Natural killer cell (primary cell): ENCODE measurements at regions not wholly inside any gene's neighbourhood (a gene's known extent, or its start where the extent isn't known, plus 50 kb on each side); places are given as distances from the start of the nearest gene placed in this dataset.

Experiments used
- ATAC-seq, 3 donors: fragments of 150-1000 bp in 2 of 3; fragments of 200-7000 bp in 1 of 3; cut with Tn5 transposase; 1 replicate in 1 of 3; 2 replicates in 2 of 3; pipeline ENCODE4 v1.10.0; 2021; ENCODE audit warnings: mild to moderate bottlenecking in 2 of 3, moderate library complexity in 2 of 3
- DNase-seq, 2 donors: peaks; one replicate each; pipeline versions ENCODE4 v3.0.0 to v3.0.0-alpha.2; 2013 to 2021; ENCODE audit warnings: mixed read lengths in 1 of 2
- H3K27ac ChIP-seq: one replicate; pipeline ENCODE4 v1.5.1; 2013; ENCODE audit warnings: mild to moderate bottlenecking, low read length
- H3K27me3 ChIP-seq: one replicate; pipeline ENCODE4 v1.6.1; 2013; ENCODE audit warnings: low read length; ENCODE audit not compliant: control insufficient read depth, insufficient read depth
- H3K36me3 ChIP-seq: one replicate; pipeline ENCODE4 v1.6.1; 2013; ENCODE audit warnings: low read length; ENCODE audit not compliant: control insufficient read depth, insufficient read depth
- H3K4me1 ChIP-seq: one replicate; pipeline ENCODE4 v1.6.1; 2013; ENCODE audit warnings: low read length; ENCODE audit not compliant: control insufficient read depth, insufficient read depth
- H3K4me3 ChIP-seq: one replicate; pipeline ENCODE4 v1.5.1; 2013; ENCODE audit warnings: low read length
- H3K9me3 ChIP-seq: one replicate; pipeline ENCODE4 v1.6.1; 2013; ENCODE audit warnings: low read length; ENCODE audit not compliant: control insufficient read depth, insufficient read depth
- H3K27ac Mint-ChIP-seq, 2 donors: one replicate each; pipeline ENCODE4 v1.8.0; 2022; ENCODE audit warnings: mild to moderate bottlenecking in 2 of 2, mixed read lengths in 2 of 2, moderate library complexity in 1 of 2
- H3K27me3 Mint-ChIP-seq, 2 donors: one replicate each; pipeline ENCODE4 v1.8.0; 2022; ENCODE audit warnings: low read depth in 2 of 2, mixed read lengths in 2 of 2
- H3K36me3 Mint-ChIP-seq: one replicate; pipeline ENCODE4 v1.8.0; 2022; ENCODE audit warnings: mixed read lengths
- H3K4me1 Mint-ChIP-seq, 2 donors: one replicate each; pipeline ENCODE4 v1.8.0; 2022; ENCODE audit warnings: mixed read lengths in 2 of 2
- H3K4me3 Mint-ChIP-seq: one replicate; pipeline ENCODE4 v1.8.0; 2022; ENCODE audit warnings: mild to moderate bottlenecking, moderate library complexity, mixed read lengths
- H3K9me3 Mint-ChIP-seq, 2 donors: one replicate each; pipeline ENCODE4 v1.8.0; 2022; ENCODE audit warnings: mixed read lengths in 2 of 2
- CTCF ChIP-seq: fragments of 200-600 bp; IDR thresholded peaks from one replicate; pipeline ENCODE4 v1.8.0; 2022; ENCODE audit warnings: antibody characterized with exemption
- WGBS: methylation state at CpG from one replicate; pipeline ENCODE4 v1.1.7; 2013; ENCODE audit warnings: missing lambda C conversion rate; ENCODE audit not compliant: insufficient coverage; 5-methylcytosine and 5-hydroxymethylcytosine counted together
- intact Hi-C: fragments of 100-400 bp; cut with micrococcal nuclease; formaldehyde crosslinking; loops from one replicate; pipeline ENCODE4 v1.14.2; 2022

- no peak for TF ChIP-seq CTCF
- Mint-ChIP-seq H3K4me1 (peaks cover 0 to 9% of the 10 kb centered on the region in 2 donors), H3K4me3 (no peak overlapping the region), H3K36me3 (no peaks in the 10 kb centered on the region), H3K9me3 (no peaks in the 10 kb centered on the region), H3K27me3 (peaks cover 21 to 38% of the 10 kb centered on the region in 2 donors), H3K27ac (no peak overlapping the region)
- no peak overlapping the region for H3K27ac ChIP-seq
- H3K9me3 ChIP-seq = no peaks in the 10 kb centered on the region
- ATAC-seq (no peak), DNase-seq (no peak)
- H3K27me3 ChIP-seq = peaks cover 8% of the 10 kb centered on the region
- no peaks in the 10 kb centered on the region for H3K36me3 ChIP-seq
- no CpG with 5 or more reads among the region's 2 CpGs for WGBS
- H3K4me3 ChIP-seq = no peak overlapping the region
- intact Hi-C loops = no loop called here
- no peaks in the 10 kb centered on the region for H3K4me1 ChIP-seq
Observed at GRCh38 chr10:94282369-94282768, 80.4 kb downstream of the NOC3L start.
